ENCODE measurements at regions not wholly inside any gene's neighbourhood (a gene's known extent, or its start where the extent isn't known, plus 50 kb on each side); places are given as distances from the start of the nearest gene placed in this dataset.

DNA sequence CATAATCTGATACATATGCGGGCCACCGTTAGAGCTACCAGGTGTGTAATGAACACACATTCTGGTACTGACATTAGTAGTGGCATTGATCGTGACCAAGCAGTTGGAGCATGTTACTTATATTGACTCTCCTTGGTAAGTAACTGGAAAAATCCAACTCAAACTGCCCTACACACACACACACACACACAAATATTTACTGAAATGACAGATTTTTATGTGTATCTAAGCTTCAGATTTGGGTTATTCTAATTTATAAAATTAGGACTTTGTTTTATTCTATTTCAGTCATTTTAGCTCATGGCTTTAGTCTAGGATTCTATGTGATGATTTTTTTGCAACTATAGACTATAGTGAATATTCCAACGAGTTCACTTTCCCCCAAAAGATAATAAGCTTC, 1280.2 kb upstream of the ACO1 start:
- Histone ChIP-seq H3K27ac (ENCODE audit: low read length) (no peak overlapping the region), H3F3A (ENCODE audit: insufficient read depth, low read length) (no peaks in the 10 kb centered on the region), H3K79me2 (ENCODE audit: low read length) (no peaks in the 10 kb centered on the region), H3K36me3 (replicated peaks; ENCODE audit: insufficient read depth, low read length) (no peaks in the 10 kb centered on the region), H3K27me3 (replicated peaks; ENCODE audit: insufficient read depth, low read length) (no peaks in the 10 kb centered on the region), H3K9me3 (replicated peaks; ENCODE audit: insufficient read depth, low read length) (no peaks in the 10 kb centered on the region), H4K20me1 (ENCODE audit: insufficient read depth, low read length) (no peaks in the 10 kb centered on the region), H3K9ac (ENCODE audit: low read length) (no peak overlapping the region), H2AFZ (ENCODE audit: low read length) (no peak overlapping the region), H3K4me1 (ENCODE audit: low read length) (no peaks in the 10 kb centered on the region), H3K9me2 (replicated peaks; ENCODE audit: insufficient read depth, low read length) (no peaks in the 10 kb centered on the region), H3K4me3 (ENCODE audit: low read length) (no peak overlapping the region), H3K4me2 (ENCODE audit: low read depth, low read length) (no peak overlapping the region)
- DNase-seq, result no peak
- no peak for TF ChIP-seq EZH2 (optimal IDR thresholded peaks at IDR 0.05; ENCODE audit: low read depth, low read length)
- TF ChIP-seq EZH2phosphoT487 (IDR thresholded peaks at IDR 0.05; ENCODE audit: low read length), result no peak
- TF ChIP-seq, protein P1, sequence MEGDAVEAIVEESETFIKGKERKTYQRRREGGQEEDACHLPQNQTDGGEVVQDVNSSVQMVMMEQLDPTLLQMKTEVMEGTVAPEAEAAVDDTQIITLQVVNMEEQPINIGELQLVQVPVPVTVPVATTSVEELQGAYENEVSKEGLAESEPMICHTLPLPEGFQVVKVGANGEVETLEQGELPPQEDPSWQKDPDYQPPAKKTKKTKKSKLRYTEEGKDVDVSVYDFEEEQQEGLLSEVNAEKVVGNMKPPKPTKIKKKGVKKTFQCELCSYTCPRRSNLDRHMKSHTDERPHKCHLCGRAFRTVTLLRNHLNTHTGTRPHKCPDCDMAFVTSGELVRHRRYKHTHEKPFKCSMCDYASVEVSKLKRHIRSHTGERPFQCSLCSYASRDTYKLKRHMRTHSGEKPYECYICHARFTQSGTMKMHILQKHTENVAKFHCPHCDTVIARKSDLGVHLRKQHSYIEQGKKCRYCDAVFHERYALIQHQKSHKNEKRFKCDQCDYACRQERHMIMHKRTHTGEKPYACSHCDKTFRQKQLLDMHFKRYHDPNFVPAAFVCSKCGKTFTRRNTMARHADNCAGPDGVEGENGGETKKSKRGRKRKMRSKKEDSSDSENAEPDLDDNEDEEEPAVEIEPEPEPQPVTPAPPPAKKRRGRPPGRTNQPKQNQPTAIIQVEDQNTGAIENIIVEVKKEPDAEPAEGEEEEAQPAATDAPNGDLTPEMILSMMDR (IDR thresholded peaks at IDR 0.05; ENCODE audit: low read length), result no peak

DNA sequence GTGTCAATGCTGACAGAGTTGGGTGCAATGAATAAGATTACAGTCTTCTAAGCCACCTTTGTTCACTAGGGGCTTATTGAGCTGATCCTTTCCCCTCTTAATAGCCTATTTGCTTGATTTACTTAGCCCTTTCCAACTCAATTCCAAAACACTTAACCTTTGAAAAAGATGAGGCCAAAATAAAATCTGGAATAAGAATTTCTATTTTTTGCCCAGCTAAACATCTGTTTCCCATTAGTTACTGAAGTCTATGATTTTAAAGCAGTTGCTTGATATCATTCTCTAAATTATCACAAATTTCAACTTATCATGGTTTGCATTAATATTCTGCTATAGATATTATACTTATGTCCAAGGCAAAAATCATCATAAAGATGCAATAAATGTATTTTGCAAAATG, 1272.0 kb upstream of the ACO1 start:
- H3K9me3 ChIP-seq (replicated peaks; ENCODE audit: insufficient read depth, low read length), result no peaks in the 10 kb centered on the region
- no peaks in the 10 kb centered on the region for H3K4me1 ChIP-seq (ENCODE audit: low read length)
- no peaks in the 10 kb centered on the region for H3F3A ChIP-seq (ENCODE audit: insufficient read depth, low read length)
- H3K27me3 ChIP-seq (replicated peaks; ENCODE audit: insufficient read depth, low read length), result no peaks in the 10 kb centered on the region
- no peak overlapping the region for H3K9ac ChIP-seq (ENCODE audit: low read length)
- H3K4me3 ChIP-seq (ENCODE audit: low read length), result no peak overlapping the region
- H3K9me2 ChIP-seq (replicated peaks; ENCODE audit: insufficient read depth, low read length), result no peaks in the 10 kb centered on the region
- no peaks in the 10 kb centered on the region for H3K36me3 ChIP-seq (replicated peaks; ENCODE audit: insufficient read depth, low read length)
- no peaks in the 10 kb centered on the region for H3K79me2 ChIP-seq (ENCODE audit: low read length)
- no peaks in the 10 kb centered on the region for H4K20me1 ChIP-seq (ENCODE audit: insufficient read depth, low read length)
- no peak overlapping the region for H3K27ac ChIP-seq (ENCODE audit: low read length)
- no peak overlapping the region for H2AFZ ChIP-seq (ENCODE audit: low read length)
- H3K4me2 ChIP-seq (ENCODE audit: low read depth, low read length), result no peak overlapping the region
- DNase-seq, result no peak
- TF ChIP-seq, protein P1 (IDR thresholded peaks at IDR 0.05; ENCODE audit: low read length), result no peak
- TF ChIP-seq EZH2phosphoT487 (IDR thresholded peaks at IDR 0.05; ENCODE audit: low read length) (no peak), EZH2 (optimal IDR thresholded peaks at IDR 0.05; ENCODE audit: low read depth, low read length) (no peak)

DNA sequence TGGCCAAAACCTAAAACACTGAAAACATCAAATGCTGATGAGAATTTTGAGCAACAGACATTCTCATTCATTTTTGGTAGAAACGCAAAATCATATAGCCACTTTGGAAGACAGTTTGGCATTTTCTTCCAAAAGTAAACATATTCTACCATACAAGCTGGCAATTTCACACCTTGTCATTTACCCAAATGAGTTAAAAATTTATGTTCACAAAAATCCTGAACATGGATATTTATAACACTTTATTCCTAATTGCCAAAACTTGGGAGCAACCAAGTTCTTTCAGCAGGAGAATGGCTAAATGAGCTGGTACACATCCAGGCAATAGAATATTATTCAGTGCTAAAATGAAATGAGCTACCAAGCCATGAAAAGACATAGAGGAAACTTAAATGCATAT, 1270.1 kb upstream of the ACO1 start:
- no peak for DNase-seq

More for the DNA sequence above, 1270.1 kb upstream of the ACO1 start:
- Histone ChIP-seq H3K36me3 (replicated peaks; ENCODE audit: insufficient read depth, low read length) (no peaks in the 10 kb centered on the region), H2AFZ (ENCODE audit: low read length) (no peak overlapping the region), H4K20me1 (ENCODE audit: insufficient read depth, low read length) (no peaks in the 10 kb centered on the region), H3K27ac (ENCODE audit: low read length) (no peak overlapping the region), H3K79me2 (ENCODE audit: low read length) (no peaks in the 10 kb centered on the region), H3K27me3 (replicated peaks; ENCODE audit: insufficient read depth, low read length) (no peaks in the 10 kb centered on the region), H3K4me2 (ENCODE audit: low read depth, low read length) (no peak overlapping the region), H3K9ac (ENCODE audit: low read length) (no peak overlapping the region), H3F3A (ENCODE audit: insufficient read depth, low read length) (no peaks in the 10 kb centered on the region), H3K9me3 (replicated peaks; ENCODE audit: insufficient read depth, low read length) (no peaks in the 10 kb centered on the region), H3K9me2 (replicated peaks; ENCODE audit: insufficient read depth, low read length) (no peaks in the 10 kb centered on the region), H3K4me3 (ENCODE audit: low read length) (no peak overlapping the region), H3K4me1 (ENCODE audit: low read length) (no peaks in the 10 kb centered on the region)
- TF ChIP-seq, protein P1 (IDR thresholded peaks at IDR 0.05; ENCODE audit: low read length), result no peak
- no peak for TF ChIP-seq EZH2phosphoT487 (IDR thresholded peaks at IDR 0.05; ENCODE audit: low read length)
- no peak for TF ChIP-seq EZH2 (optimal IDR thresholded peaks at IDR 0.05; ENCODE audit: low read depth, low read length)
